ENCODE measurements at regions not wholly inside any gene's neighbourhood (a gene's known extent, or its start where the extent isn't known, plus 50 kb on each side); places are given as distances from the start of the nearest gene placed in this dataset.

DNA sequence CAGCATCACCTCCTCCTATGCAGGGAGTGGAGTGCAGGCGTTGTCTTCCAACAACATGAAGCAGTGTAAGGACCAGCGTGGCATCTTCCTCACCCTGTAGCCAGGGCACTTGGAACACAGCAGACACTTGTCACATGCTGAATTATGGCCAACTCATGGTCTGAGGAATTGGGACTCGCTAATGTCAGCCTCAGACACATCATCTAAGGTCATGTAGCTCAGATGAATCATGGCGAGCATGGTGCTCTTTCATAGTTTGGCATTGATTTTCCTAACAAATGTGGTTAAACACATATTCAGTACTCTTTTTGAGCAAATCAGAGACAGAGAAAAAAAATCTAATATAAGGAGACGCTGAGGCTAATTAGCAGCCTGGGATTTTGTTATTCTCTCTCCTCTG lies 99.6 kb upstream of the SGCG start:
- DNase-seq (ENCODE audit: low read depth), result no peak
- TF ChIP-seq, protein P1, sequence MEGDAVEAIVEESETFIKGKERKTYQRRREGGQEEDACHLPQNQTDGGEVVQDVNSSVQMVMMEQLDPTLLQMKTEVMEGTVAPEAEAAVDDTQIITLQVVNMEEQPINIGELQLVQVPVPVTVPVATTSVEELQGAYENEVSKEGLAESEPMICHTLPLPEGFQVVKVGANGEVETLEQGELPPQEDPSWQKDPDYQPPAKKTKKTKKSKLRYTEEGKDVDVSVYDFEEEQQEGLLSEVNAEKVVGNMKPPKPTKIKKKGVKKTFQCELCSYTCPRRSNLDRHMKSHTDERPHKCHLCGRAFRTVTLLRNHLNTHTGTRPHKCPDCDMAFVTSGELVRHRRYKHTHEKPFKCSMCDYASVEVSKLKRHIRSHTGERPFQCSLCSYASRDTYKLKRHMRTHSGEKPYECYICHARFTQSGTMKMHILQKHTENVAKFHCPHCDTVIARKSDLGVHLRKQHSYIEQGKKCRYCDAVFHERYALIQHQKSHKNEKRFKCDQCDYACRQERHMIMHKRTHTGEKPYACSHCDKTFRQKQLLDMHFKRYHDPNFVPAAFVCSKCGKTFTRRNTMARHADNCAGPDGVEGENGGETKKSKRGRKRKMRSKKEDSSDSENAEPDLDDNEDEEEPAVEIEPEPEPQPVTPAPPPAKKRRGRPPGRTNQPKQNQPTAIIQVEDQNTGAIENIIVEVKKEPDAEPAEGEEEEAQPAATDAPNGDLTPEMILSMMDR (IDR thresholded peaks at IDR 0.05; ENCODE audit: low read length, missing control alignments), result no peak
- H3K4me3 ChIP-seq (replicated peaks; ENCODE audit: low read depth, low read length), result no peak overlapping the region

DNA sequence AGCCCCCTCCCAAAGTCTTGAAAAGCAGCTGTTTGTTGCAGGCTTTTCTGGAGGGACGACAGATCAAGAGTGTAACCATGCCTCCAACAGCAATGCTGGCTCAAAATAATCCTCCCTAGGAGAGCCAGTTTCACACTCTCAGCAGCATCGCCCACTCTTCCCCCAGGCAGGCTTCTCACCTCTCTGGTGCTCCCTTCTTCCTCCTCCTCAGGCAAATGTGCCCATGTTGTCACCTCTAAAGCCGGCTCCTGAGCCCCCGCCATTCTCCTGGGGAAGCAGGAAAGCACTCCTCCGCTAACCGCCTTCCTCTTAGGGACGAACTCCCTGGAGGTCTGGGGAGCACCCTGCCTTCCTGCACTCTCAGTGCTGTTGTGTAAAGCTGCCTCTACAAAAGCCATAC lies 98.9 kb upstream of the SGCG start:
- DNase-seq (ENCODE audit: low read depth), result no peak
- TF ChIP-seq, protein P1 (IDR thresholded peaks at IDR 0.05; ENCODE audit: low read length, missing control alignments), result no peak
- no peak overlapping the region for H3K4me3 ChIP-seq (replicated peaks; ENCODE audit: low read depth, low read length)

DNA sequence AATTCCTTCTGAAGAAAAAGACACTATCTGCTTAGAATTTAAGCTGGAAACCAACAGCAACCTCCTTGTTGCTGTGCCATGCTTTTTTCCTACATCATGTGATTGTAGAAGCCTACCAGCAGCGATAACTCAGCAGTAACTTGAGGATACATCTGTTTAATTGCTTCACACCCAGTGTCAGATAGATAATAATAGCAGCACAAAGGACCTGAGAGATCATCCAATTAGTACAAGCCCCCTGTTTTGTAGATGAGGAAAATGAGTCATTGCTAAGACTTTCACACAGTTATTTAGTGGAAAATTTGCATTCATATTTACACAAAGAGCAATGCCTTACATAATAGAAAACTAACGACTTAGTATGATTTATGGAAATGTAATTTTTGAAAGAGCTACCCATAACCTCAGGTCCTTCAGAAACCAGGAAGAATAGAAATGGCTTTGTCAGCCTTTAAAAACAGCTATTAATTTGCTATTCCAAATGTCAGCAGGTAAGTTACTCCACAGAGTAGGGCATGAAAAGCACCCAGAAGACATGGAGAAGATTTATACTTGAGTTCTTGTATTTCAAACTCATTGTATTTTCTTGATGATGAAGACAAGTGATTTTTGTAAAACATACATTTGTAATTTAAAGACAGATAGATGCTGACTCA lies 93.7 kb upstream of the SGCG start:
- TF ChIP-seq, protein P1 (IDR thresholded peaks at IDR 0.05; ENCODE audit: low read length, missing control alignments), result no peak
- DNase-seq (ENCODE audit: low read depth), result no peak
- H3K4me3 ChIP-seq (replicated peaks; ENCODE audit: low read depth, low read length), result no peak overlapping the region

DNA sequence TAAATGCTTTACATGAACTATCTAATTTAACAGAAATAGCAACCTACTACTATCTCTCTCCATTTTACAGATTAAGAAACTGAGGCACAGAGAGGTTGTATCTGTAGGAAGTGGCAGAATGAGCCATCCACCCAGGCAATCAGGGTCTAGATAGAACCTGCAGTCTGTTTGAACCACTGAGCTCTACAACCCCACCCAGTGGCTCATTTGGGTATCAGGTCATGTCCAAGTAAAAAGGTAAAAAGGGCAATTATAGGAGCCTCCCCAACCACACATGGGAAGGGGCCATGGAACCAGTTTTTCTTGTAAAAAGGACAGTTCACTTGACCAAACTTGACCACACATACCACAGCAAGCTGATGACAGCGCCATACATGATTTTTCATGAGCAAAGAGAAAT lies 92.9 kb upstream of the SGCG start:
- TF ChIP-seq, protein P1 (IDR thresholded peaks at IDR 0.05; ENCODE audit: low read length, missing control alignments), result peak; percentile 72
- no peak overlapping the region for H3K4me3 ChIP-seq (replicated peaks; ENCODE audit: low read depth, low read length)
- DNase-seq (ENCODE audit: low read depth), result peak; percentile 39

DNA sequence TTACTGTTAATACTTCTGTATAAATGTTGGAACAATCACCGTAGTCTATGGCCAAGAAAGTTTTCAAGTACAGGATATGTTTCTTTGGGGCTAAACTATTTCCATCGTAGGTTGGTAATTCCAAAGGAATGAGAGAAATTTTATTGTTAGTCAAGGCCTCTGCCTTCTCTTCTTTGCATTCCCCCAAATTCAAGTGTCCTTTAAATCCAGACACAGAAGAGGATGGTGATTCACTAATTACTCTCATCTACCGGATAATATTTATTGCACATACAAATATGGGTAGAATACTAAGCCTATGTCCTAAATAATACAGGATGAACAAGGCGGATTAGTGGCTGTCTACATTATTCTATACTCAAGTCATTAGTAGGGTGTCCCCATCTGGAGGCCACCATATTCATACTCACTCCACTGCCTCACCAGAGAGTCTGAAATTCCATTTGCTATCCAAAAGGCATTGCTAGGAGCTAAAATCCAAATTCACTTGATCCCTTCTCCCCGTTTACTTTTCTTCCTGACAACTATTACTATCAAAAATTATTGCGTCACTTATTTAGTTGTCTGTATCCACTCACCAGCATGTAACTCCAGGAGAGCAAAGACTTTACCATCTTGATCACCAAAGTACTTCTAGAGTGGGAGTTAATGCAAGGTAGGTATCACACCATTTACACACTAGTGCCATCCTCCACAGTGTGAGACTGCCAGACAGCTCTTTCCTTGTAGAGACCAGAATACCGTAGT lies 82.4 kb upstream of the SGCG start:
- TF ChIP-seq, protein P1 (IDR thresholded peaks at IDR 0.05; ENCODE audit: low read length, missing control alignments), result no peak
- DNase-seq (ENCODE audit: low read depth), result no peak

DNA sequence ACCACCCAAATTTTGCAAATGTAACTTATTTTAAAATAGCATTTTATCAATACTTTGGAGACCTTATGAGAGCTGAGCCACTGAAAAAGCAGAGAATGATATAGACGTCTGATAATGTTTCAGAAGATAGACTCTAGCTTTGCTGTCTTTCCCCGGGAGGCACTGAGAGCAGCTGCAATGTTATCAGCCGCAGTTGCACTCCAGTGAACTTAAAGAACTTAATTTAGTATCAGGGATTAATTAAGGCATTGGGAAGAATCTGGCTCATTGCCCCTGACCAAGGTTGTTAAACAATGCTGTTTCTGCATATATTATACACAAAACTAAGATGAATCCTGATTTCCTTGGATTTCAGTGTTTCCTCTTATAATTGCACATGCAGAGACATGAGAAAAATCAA lies 75.7 kb upstream of the SGCG start:
- TF ChIP-seq, protein P1 (IDR thresholded peaks at IDR 0.05; ENCODE audit: low read length, missing control alignments), result no peak
- DNase-seq (ENCODE audit: low read depth), result no peak
- no peak overlapping the region for H3K4me3 ChIP-seq (replicated peaks; ENCODE audit: low read depth, low read length)

More for the DNA sequence above, 82.4 kb upstream of the SGCG start:
- no peak overlapping the region for H3K4me3 ChIP-seq (replicated peaks; ENCODE audit: low read depth, low read length)
